Erythroblast (primary cell): ENCODE measurements at regions not wholly inside any gene's neighbourhood (a gene's known extent, or its start where the extent isn't known, plus 50 kb on each side); places are given as distances from the start of the nearest gene placed in this dataset.

ENCODE experiments used
- GATA1 ChIP-seq: IDR thresholded peaks from 2 replicates; pipeline ENCODE4 v1.6.1; 2011; ENCODE audit warnings: low read depth, mild to moderate bottlenecking, control low read depth, low read length, moderate library complexity
- POLR2A ChIP-seq: IDR thresholded peaks from 2 replicates; pipeline ENCODE4 v1.6.1; 2011; ENCODE audit warnings: mild to moderate bottlenecking, low read length

DNA sequence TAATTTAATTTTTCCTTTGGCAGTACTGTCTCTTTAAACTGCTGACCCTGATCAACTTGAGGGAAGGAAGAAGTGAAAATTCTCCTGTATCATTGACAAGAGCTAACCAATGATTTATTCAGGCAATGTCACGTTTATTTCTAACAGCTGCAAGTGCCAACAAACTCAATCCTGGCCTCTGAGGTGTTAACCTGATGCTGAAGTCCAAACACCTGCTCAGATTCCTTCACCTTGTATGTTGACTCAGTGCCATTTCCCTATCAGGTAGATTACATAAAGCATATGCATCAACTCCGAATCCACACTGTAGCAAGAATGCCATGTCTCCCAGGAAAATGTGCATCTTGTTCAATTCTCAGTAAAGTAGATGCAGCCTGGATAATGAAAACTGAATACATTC, 820.0 kb downstream of the XPNPEP1 start:
- TF ChIP-seq POLR2A, result no peak
- TF ChIP-seq GATA1, result no peak
